Mesendoderm (in vitro differentiated cells): ENCODE measurements at regions not wholly inside any gene's neighbourhood (a gene's known extent, or its start where the extent isn't known, plus 50 kb on each side); places are given as distances from the start of the nearest gene placed in this dataset.

Experiments
- DNase-seq: peaks from one replicate; pipeline ENCODE4 v3.0.0; 2013
- H2AK5ac ChIP-seq: 2 replicates; pipeline ENCODE4 v1.6.1; 2013; ENCODE audit warnings: low read length, inconsistent platforms
- H2BK120ac ChIP-seq: 2 replicates; pipeline ENCODE4 v1.6.1; 2013; ENCODE audit warnings: low read depth, mild to moderate bottlenecking, low read length, moderate library complexity, mixed read lengths
- H2BK15ac ChIP-seq: replicated peaks from 2 replicates; pipeline ENCODE4 v1.6.1; 2013; ENCODE audit warnings: low read depth, mild to moderate bottlenecking, moderate library complexity
- H2BK5ac ChIP-seq: 2 replicates; pipeline ENCODE4 v1.6.1; 2013; ENCODE audit warnings: low read length, inconsistent platforms
- H3K18ac ChIP-seq: 2 replicates; pipeline ENCODE4 v1.6.1; 2013; ENCODE audit warnings: mild to moderate bottlenecking, low read length, mixed read lengths
- H3K23ac ChIP-seq: one replicate; pipeline ENCODE4 v1.6.1; 2013; ENCODE audit warnings: low read length
- H3K27ac ChIP-seq: 2 replicates; pipeline ENCODE4 v1.5.1; 2013; ENCODE audit warnings: low read depth, mild to moderate bottlenecking, inconsistent platforms, low read length, moderate library complexity
- H3K27me3 ChIP-seq: 2 replicates; pipeline ENCODE4 v1.6.1; 2013; ENCODE audit warnings: low read length, control low read depth, mild to moderate bottlenecking, inconsistent platforms; ENCODE audit not compliant: insufficient read depth, poor library complexity
- H3K36me3 ChIP-seq: 2 replicates; pipeline ENCODE4 v1.6.1; 2013; ENCODE audit warnings: low read length, inconsistent platforms; ENCODE audit not compliant: control insufficient read depth, insufficient read depth
- H3K4ac ChIP-seq: one replicate; pipeline ENCODE4 v1.6.1; 2013; ENCODE audit warnings: low read depth, mild to moderate bottlenecking, low read length, moderate library complexity
- H3K4me1 ChIP-seq: 2 replicates; pipeline ENCODE4 v1.6.1; 2013; ENCODE audit warnings: low read depth, low read length, inconsistent platforms; ENCODE audit not compliant: control insufficient read depth
- H3K4me2 ChIP-seq: 2 replicates; pipeline ENCODE4 v1.6.1; 2013; ENCODE audit warnings: low read length
- H3K4me3 ChIP-seq: 2 replicates; pipeline ENCODE4 v1.5.1; 2013; ENCODE audit warnings: mild to moderate bottlenecking, low read length
- H3K56ac ChIP-seq: one replicate; pipeline ENCODE4 v1.6.1; 2013; ENCODE audit warnings: low read length
- H3K79me1 ChIP-seq: 2 replicates; pipeline ENCODE4 v1.6.1; 2013; ENCODE audit warnings: low read length, inconsistent platforms
- H3K79me2 ChIP-seq: 2 replicates; pipeline ENCODE4 v1.6.1; 2013; ENCODE audit warnings: mild to moderate bottlenecking, low read length; ENCODE audit not compliant: control insufficient read depth, insufficient read depth
- H3K9ac ChIP-seq: 2 replicates; pipeline ENCODE4 v1.6.1; 2013; ENCODE audit warnings: low read length, inconsistent platforms
- H4K5ac ChIP-seq: one replicate; pipeline ENCODE4 v1.6.1; 2013; ENCODE audit warnings: low read length
- H4K8ac ChIP-seq: one replicate; pipeline ENCODE4 v1.6.1; 2013; ENCODE audit warnings: low read depth, mild to moderate bottlenecking, control low read depth, low read length, moderate library complexity
- WGBS: extraction: QIAGEN DNeasy Blood & Tissue Kit; methylation state at CpG from one replicate; pipeline ENCODE4 v1.1.7; 2013; ENCODE audit warnings: low lambda C conversion rate, missing lambda C conversion rate; ENCODE audit not compliant: insufficient coverage; ENCODE audit errors: extremely low coverage; 5-methylcytosine and 5-hydroxymethylcytosine counted together

GRCh38 chr2:42118754-42119569 is 50.2 kb upstream of the EML4 start:
- H4K5ac ChIP-seq, result no peak overlapping the region
- H2BK120ac ChIP-seq, result no peak overlapping the region
- H3K4ac ChIP-seq, result no peak overlapping the region
- H3K18ac ChIP-seq, result no peak overlapping the region
- peaks cover 2% of the 10 kb centered on the region for H3K4me1 ChIP-seq
- no peak overlapping the region for H2AK5ac ChIP-seq
- H3K4me2 ChIP-seq, result no peak overlapping the region
- H3K56ac ChIP-seq, result no peak overlapping the region
- H3K27ac ChIP-seq, result no peak overlapping the region
- no peak overlapping the region for H3K23ac ChIP-seq
- no CpG with 5 or more reads among the region's 6 CpGs for WGBS
- no peak overlapping the region for H3K9ac ChIP-seq
- no peak overlapping the region for H3K4me3 ChIP-seq
- no peak overlapping the region for H2BK15ac ChIP-seq
- H4K8ac ChIP-seq, result no peak overlapping the region
- no peaks in the 10 kb centered on the region for H3K36me3 ChIP-seq
- H3K79me2 ChIP-seq, result no peaks in the 10 kb centered on the region
- no peak overlapping the region for H2BK5ac ChIP-seq
- no peak for DNase-seq
- no peaks in the 10 kb centered on the region for H3K79me1 ChIP-seq
- no peaks in the 10 kb centered on the region for H3K27me3 ChIP-seq
